IPS-18a (cell line): ENCODE measurements at regions not wholly inside any gene's neighbourhood (a gene's known extent, or its start where the extent isn't known, plus 50 kb on each side); places are given as distances from the start of the nearest gene placed in this dataset.
"Not testable (repeated sequence)": the region's sequence is repeated elsewhere in the genome, so short reads cannot be mapped to it uniquely, and the experiment has no call there.

Experiments
- H3K27ac ChIP-seq: one replicate; pipeline ENCODE4 v1.5.1; 2013; ENCODE audit warnings: low read length
- H3K27me3 ChIP-seq: one replicate; pipeline ENCODE4 v1.6.1; 2013; ENCODE audit warnings: mild to moderate bottlenecking, low read length; ENCODE audit not compliant: control insufficient read depth, insufficient read depth
- H3K36me3 ChIP-seq: one replicate; pipeline ENCODE4 v1.6.1; 2013; ENCODE audit warnings: low read depth, low read length; ENCODE audit not compliant: control insufficient read depth
- H3K4me1 ChIP-seq: one replicate; pipeline ENCODE4 v1.6.1; 2013; ENCODE audit warnings: low read depth, low read length; ENCODE audit not compliant: control insufficient read depth
- H3K4me3 ChIP-seq: one replicate; pipeline ENCODE4 v1.5.1; 2013; ENCODE audit warnings: low read length
- H3K9ac ChIP-seq: one replicate; pipeline ENCODE4 v1.6.1; 2013; ENCODE audit warnings: mild to moderate bottlenecking, low read length, moderate library complexity
- H3K9me3 ChIP-seq: one replicate; pipeline ENCODE4 v1.6.1; 2013; ENCODE audit warnings: low read depth, low read length; ENCODE audit not compliant: control insufficient read depth

- H3K4me1 ChIP-seq, H3K27ac ChIP-seq, H3K4me3 ChIP-seq, H3K27me3 ChIP-seq, H3K36me3 ChIP-seq, H3K9ac ChIP-seq: not testable (repeated sequence)
- H3K9me3 ChIP-seq, result peaks cover 94% of the 10 kb centered on the region
Measured at GRCh38 chr21:9747870-9748269, 773.5 kb upstream of the TPTE start.

- peaks cover 94% of the 10 kb centered on the region for H3K9me3 ChIP-seq
- H3K27me3 ChIP-seq, H3K4me1 ChIP-seq, H3K27ac ChIP-seq, H3K9ac ChIP-seq, H3K4me3 ChIP-seq, H3K36me3 ChIP-seq: not testable (repeated sequence)
Measured at GRCh38 chr21:9748451-9748850, 772.9 kb upstream of the TPTE start.

- not testable (repeated sequence) for H3K9ac ChIP-seq, H3K36me3 ChIP-seq, H3K4me1 ChIP-seq, H3K4me3 ChIP-seq, H3K27ac ChIP-seq, H3K27me3 ChIP-seq
- H3K9me3 ChIP-seq, result peaks cover 88% of the 10 kb centered on the region
Measured at GRCh38 chr21:9749741-9750230, 771.6 kb upstream of the TPTE start.

- peaks cover 83% of the 10 kb centered on the region for H3K9me3 ChIP-seq
- H3K4me3 ChIP-seq, result no peak overlapping the region
- no peaks in the 10 kb centered on the region for H3K4me1 ChIP-seq
- no peak overlapping the region for H3K27ac ChIP-seq
- H3K36me3 ChIP-seq, result no peaks in the 10 kb centered on the region
- no peak overlapping the region for H3K9ac ChIP-seq
- no peaks in the 10 kb centered on the region for H3K27me3 ChIP-seq
Measured at GRCh38 chr21:9750341-9751086, 770.9 kb upstream of the TPTE start.

- not testable (repeated sequence) for H3K4me3 ChIP-seq, H3K4me1 ChIP-seq, H3K27ac ChIP-seq, H3K36me3 ChIP-seq, H3K27me3 ChIP-seq, H3K9ac ChIP-seq
- H3K9me3 ChIP-seq, result peaks cover 83% of the 10 kb centered on the region
Measured at GRCh38 chr21:9751087-9751585, 770.2 kb upstream of the TPTE start.

GRCh38 chr21:9752028-9752427 is 769.4 kb upstream of the TPTE start:
- not testable (repeated sequence) for H3K27me3 ChIP-seq, H3K4me1 ChIP-seq, H3K4me3 ChIP-seq, H3K27ac ChIP-seq, H3K9ac ChIP-seq, H3K36me3 ChIP-seq
- H3K9me3 ChIP-seq, result peaks cover 81% of the 10 kb centered on the region

- not testable (repeated sequence) for H3K27me3 ChIP-seq, H3K27ac ChIP-seq, H3K4me3 ChIP-seq, H3K4me1 ChIP-seq, H3K9ac ChIP-seq, H3K36me3 ChIP-seq
- peaks cover 79% of the 10 kb centered on the region for H3K9me3 ChIP-seq
Measured at GRCh38 chr21:9753441-9753840, 767.9 kb upstream of the TPTE start.

- Histone ChIP-seq H3K4me1 (no peaks in the 10 kb centered on the region), H3K36me3 (no peaks in the 10 kb centered on the region), H3K27me3 (no peaks in the 10 kb centered on the region), H3K27ac (no peak overlapping the region), H3K4me3 (no peak overlapping the region), H3K9me3 (peaks cover 80% of the 10 kb centered on the region), H3K9ac (no peak overlapping the region)
Measured at GRCh38 chr21:9753943-9754342, 767.4 kb upstream of the TPTE start.

- H3K27ac ChIP-seq, H3K4me3 ChIP-seq, H3K36me3 ChIP-seq, H3K27me3 ChIP-seq, H3K9ac ChIP-seq, H3K4me1 ChIP-seq: not testable (repeated sequence)
- peaks cover 80% of the 10 kb centered on the region for H3K9me3 ChIP-seq
Measured at GRCh38 chr21:9754434-9754833, 766.9 kb upstream of the TPTE start.

GRCh38 chr21:9755611-9756010 is 765.8 kb upstream of the TPTE start:
- H3K36me3 ChIP-seq, result no peaks in the 10 kb centered on the region
- no peak overlapping the region for H3K9ac ChIP-seq
- no peaks in the 10 kb centered on the region for H3K4me1 ChIP-seq
- H3K27ac ChIP-seq, result no peak overlapping the region
- peaks cover 77% of the 10 kb centered on the region for H3K9me3 ChIP-seq
- no peaks in the 10 kb centered on the region for H3K27me3 ChIP-seq
- H3K4me3 ChIP-seq, result no peak overlapping the region

- Histone ChIP-seq H3K27me3 (no peaks in the 10 kb centered on the region), H3K36me3 (no peaks in the 10 kb centered on the region), H3K4me1 (no peaks in the 10 kb centered on the region), H3K4me3 (no peak overlapping the region), H3K27ac (no peak overlapping the region), H3K9me3 (peaks cover 76% of the 10 kb centered on the region), H3K9ac (no peak overlapping the region)
Measured at GRCh38 chr21:9756677-9757076, 764.7 kb upstream of the TPTE start.

- not testable (repeated sequence) for H3K27me3 ChIP-seq, H3K4me3 ChIP-seq, H3K4me1 ChIP-seq, H3K36me3 ChIP-seq, H3K27ac ChIP-seq, H3K9ac ChIP-seq
- peaks cover 76% of the 10 kb centered on the region for H3K9me3 ChIP-seq
Measured at GRCh38 chr21:9757118-9757517, 764.3 kb upstream of the TPTE start.
